ENCODE measurements at regions not wholly inside any gene's neighbourhood (a gene's known extent, or its start where the extent isn't known, plus 50 kb on each side); places are given as distances from the start of the nearest gene placed in this dataset.

DNA sequence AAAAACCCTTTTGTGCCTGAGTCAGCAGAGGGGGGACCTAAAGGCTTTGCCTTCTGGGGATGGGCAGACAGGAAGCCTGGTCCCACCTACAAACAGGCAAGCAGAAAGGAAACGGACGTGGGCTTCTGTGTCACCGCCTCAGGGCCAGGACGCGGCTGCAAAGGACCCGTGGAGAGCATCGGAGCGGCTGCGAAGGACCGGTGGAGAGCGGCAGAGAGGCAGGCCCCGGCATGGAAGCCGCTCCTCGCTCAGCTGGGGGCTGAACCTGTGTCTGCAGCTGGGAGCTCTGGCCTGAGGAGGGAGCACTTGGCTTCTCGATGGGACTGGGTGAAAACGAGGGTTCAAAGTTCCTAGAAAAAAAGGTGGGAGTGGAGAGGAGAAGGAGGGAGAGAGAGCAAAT is 125.4 kb upstream of the PPP2R2D start:
- no peak overlapping the region for H3K4me2 ChIP-seq (ENCODE audit: control insufficient read depth, insufficient read depth)
- H3K9ac ChIP-seq (ENCODE audit: control insufficient read depth, insufficient read depth, low read length), result no peak overlapping the region
- no peak for FAIRE-seq
- WGBS (ENCODE audit: insufficient coverage, insufficient replicate concordance, low lambda C conversion rate, missing lambda C conversion rate), result 49% methylated on average over 16 of the region's 16 CpGs
- no peak overlapping the region for H3K27ac ChIP-seq (ENCODE audit: control insufficient read depth, insufficient read depth)
- in situ Hi-C loops (cut with MboI) (no loop called here), intact Hi-C loops (cut with micrococcal nuclease; ENCODE audit: unreplicated experiment) (no loop called here)
- RAD21 ChIA-PET (ENCODE audit: unreplicated experiment), result no interaction called here
- H2AFZ ChIP-seq (ENCODE audit: control insufficient read depth, low read depth, low read length), result no peak overlapping the region
- BruUV-seq (replicated peaks), result no TSS peak
- no peaks in the 10 kb centered on the region for H3K79me2 ChIP-seq (ENCODE audit: control insufficient read depth, insufficient read depth, low read length)
- TF ChIP-seq, protein P1, sequence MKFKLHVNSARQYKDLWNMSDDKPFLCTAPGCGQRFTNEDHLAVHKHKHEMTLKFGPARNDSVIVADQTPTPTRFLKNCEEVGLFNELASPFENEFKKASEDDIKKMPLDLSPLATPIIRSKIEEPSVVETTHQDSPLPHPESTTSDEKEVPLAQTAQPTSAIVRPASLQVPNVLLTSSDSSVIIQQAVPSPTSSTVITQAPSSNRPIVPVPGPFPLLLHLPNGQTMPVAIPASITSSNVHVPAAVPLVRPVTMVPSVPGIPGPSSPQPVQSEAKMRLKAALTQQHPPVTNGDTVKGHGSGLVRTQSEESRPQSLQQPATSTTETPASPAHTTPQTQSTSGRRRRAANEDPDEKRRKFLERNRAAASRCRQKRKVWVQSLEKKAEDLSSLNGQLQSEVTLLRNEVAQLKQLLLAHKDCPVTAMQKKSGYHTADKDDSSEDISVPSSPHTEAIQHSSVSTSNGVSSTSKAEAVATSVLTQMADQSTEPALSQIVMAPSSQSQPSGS (IDR thresholded peaks at IDR 0.05; ENCODE audit: low read length), result no peak
- TF ChIP-seq HDGF (IDR thresholded peaks at IDR 0.05) (no peak), DPF2 (IDR thresholded peaks at IDR 0.05) (no peak)
- POLR2A ChIA-PET, result no interaction called here
- no peak for ATAC-seq
- CTCF ChIA-PET, result no interaction called here
- no peak overlapping the region for H3K4me3 ChIP-seq
- no peaks in the 10 kb centered on the region for H4K20me1 ChIP-seq (ENCODE audit: control insufficient read depth, insufficient read depth)
- H3K36me3 ChIP-seq (ENCODE audit: control insufficient read depth in 2 of 2, insufficient read depth in 2 of 2, low read length in 1 of 2), result no peaks in the 10 kb centered on the region
- no peaks in the 10 kb centered on the region for H3K27me3 ChIP-seq (replicated peaks in 1 of 2; ENCODE audit: control insufficient read depth in 2 of 2, insufficient read depth in 2 of 2, low read length in 1 of 2)
- no peaks in the 10 kb centered on the region for H3K4me1 ChIP-seq (ENCODE audit: control insufficient read depth, insufficient read depth, low read length)
- H3K9me3 ChIP-seq (replicated peaks; ENCODE audit: control insufficient read depth, insufficient read depth, low read length), result peaks cover 9% of the 10 kb centered on the region; the same call in 1 of the 3 replicates
- SMC1A ChIA-PET (ENCODE audit: uncharacterized antibody, unreplicated experiment), result no interaction called here
- no peak for DNase-seq (ENCODE audit: low read depth, low spot score)

DNA sequence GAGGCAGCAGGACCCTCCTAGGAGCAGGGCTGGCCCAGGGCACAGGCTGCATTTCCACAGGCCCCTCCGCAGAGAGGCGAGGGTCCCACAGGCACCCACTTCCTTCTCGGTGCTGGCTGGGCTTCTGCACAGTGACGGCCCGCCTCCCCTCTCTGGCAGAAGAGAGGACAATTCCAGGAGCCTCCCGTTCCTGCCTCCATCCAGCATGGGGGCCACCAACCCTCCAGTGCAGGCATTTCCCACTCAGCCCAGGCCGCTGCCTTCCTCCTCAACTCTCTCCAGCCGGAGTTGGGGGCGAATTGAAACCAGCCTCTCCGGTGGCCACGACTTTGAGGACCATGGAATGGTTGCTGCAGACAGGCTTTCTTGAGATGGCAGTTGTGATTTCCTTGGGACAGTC is 125.0 kb upstream of the PPP2R2D start:
- Histone ChIP-seq H3K36me3 (ENCODE audit: control insufficient read depth in 2 of 2, insufficient read depth in 2 of 2, low read length in 1 of 2) (no peaks in the 10 kb centered on the region), H3K9ac (ENCODE audit: control insufficient read depth, insufficient read depth, low read length) (no peak overlapping the region), H3K9me3 (replicated peaks; ENCODE audit: control insufficient read depth, insufficient read depth, low read length) (peaks cover 9% of the 10 kb centered on the region; the same call in 1 of the 3 replicates), H4K20me1 (ENCODE audit: control insufficient read depth, insufficient read depth) (no peaks in the 10 kb centered on the region), H3K4me1 (ENCODE audit: control insufficient read depth, insufficient read depth, low read length) (no peaks in the 10 kb centered on the region), H3K79me2 (ENCODE audit: control insufficient read depth, insufficient read depth, low read length) (no peaks in the 10 kb centered on the region), H2AFZ (ENCODE audit: control insufficient read depth, low read depth, low read length) (no peak overlapping the region), H3K4me2 (ENCODE audit: control insufficient read depth, insufficient read depth) (no peak overlapping the region), H3K27me3 (replicated peaks in 1 of 2; ENCODE audit: control insufficient read depth in 2 of 2, insufficient read depth in 2 of 2, low read length in 1 of 2) (no peaks in the 10 kb centered on the region), H3K4me3 (no peak overlapping the region), H3K27ac (ENCODE audit: control insufficient read depth, insufficient read depth) (no peak overlapping the region)
- SMC1A ChIA-PET (ENCODE audit: uncharacterized antibody, unreplicated experiment), result no interaction called here
- intact Hi-C loops (cut with micrococcal nuclease; ENCODE audit: unreplicated experiment), result no loop called here
- BruUV-seq (replicated peaks), result no TSS peak
- WGBS (ENCODE audit: insufficient coverage, insufficient replicate concordance, low lambda C conversion rate, missing lambda C conversion rate), result 16% methylated on average over 11 of the region's 11 CpGs
- in situ Hi-C loops (cut with MboI), result no loop called here
- ATAC-seq (no peak), DNase-seq (ENCODE audit: low read depth, low spot score) (no peak), FAIRE-seq (no peak)
- no peak for TF ChIP-seq GABPA (IDR thresholded peaks at IDR 0.05; ENCODE audit: low read depth)
- TF ChIP-seq FOXM1 (IDR thresholded peaks at IDR 0.05; ENCODE audit: low read depth, low read length), result no peak
- no peak for TF ChIP-seq RCOR1 (conservative IDR thresholded peaks at IDR 0.05; ENCODE audit: low read depth, low read length)
- TF ChIP-seq, protein P2, sequence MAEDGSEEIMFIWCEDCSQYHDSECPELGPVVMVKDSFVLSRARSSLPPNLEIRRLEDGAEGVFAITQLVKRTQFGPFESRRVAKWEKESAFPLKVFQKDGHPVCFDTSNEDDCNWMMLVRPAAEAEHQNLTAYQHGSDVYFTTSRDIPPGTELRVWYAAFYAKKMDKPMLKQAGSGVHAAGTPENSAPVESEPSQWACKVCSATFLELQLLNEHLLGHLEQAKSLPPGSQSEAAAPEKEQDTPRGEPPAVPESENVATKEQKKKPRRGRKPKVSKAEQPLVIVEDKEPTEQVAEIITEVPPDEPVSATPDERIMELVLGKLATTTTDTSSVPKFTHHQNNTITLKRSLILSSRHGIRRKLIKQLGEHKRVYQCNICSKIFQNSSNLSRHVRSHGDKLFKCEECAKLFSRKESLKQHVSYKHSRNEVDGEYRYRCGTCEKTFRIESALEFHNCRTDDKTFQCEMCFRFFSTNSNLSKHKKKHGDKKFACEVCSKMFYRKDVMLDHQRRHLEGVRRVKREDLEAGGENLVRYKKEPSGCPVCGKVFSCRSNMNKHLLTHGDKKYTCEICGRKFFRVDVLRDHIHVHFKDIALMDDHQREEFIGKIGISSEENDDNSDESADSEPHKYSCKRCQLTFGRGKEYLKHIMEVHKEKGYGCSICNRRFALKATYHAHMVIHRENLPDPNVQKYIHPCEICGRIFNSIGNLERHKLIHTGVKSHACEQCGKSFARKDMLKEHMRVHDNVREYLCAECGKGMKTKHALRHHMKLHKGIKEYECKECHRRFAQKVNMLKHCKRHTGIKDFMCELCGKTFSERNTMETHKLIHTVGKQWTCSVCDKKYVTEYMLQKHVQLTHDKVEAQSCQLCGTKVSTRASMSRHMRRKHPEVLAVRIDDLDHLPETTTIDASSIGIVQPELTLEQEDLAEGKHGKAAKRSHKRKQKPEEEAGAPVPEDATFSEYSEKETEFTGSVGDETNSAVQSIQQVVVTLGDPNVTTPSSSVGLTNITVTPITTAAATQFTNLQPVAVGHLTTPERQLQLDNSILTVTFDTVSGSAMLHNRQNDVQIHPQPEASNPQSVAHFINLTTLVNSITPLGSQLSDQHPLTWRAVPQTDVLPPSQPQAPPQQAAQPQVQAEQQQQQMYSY (CRISPR knock-in tag; IDR thresholded peaks at IDR 0.05), result no peak
- TF ChIP-seq PAX5 (IDR thresholded peaks at IDR 0.05; ENCODE audit: borderline replicate concordance, low read depth, low read length), result no peak
- CTCF ChIA-PET, result no interaction called here
- RAD21 ChIA-PET (ENCODE audit: unreplicated experiment), result no interaction called here
- POLR2A ChIA-PET, result no interaction called here
